HG02571 (cell line): ENCODE measurements at regions not wholly inside any gene's neighbourhood (a gene's known extent, or its start where the extent isn't known, plus 50 kb on each side); places are given as distances from the start of the nearest gene placed in this dataset.

Source experiments
- ATAC-seq: cut with Tn5 transposase; IDR thresholded peaks from one replicate; pipeline ENCODE4 v1.9.1; 2021; ENCODE audit warnings: mild to moderate bottlenecking, moderate library complexity; ENCODE audit not compliant: unreplicated experiment

- ATAC-seq = no peak
Observed at GRCh38 chr10:6660460-6660859, 80.4 kb upstream of the PRKCQ start.

DNA sequence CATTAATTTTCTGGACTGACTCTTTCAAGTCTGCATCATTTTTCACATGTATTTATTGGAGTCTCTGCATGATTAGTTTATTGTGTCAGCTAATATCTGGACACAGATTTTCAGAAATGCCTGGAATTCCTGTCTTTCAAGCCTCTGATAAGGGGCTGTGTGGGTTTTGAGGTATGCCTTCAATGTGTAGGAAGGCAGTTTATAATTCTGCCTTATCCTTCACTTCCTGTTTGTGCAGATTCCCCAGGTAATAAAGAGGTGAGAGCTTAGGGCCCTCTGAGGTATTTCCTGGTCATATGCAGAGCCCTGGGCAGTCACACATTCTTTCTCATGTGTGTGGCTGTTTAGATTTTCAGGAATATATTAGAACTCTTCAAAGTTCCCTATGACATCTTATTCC is 79.4 kb upstream of the PRKCQ start:
- ATAC-seq = no peak

DNA sequence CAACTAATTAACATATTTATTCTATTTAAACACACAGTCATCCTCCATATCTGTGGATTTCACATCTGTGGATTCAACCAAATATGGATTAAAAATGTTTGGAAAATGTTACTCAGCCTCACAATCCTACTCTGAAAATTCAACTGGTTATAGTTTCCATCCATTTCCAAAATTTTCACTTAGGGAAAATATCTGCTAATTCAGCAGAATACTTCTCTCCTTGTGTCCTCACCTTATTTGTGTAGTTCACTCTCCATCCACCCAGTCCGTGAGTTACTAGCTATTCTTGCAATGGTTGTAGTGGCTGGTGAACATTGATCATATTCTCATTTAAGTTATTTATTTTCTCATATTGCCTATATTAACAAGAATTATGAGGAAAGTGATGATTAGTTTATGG is 77.6 kb upstream of the PRKCQ start:
- ATAC-seq = no peak

- ATAC-seq = no peak
Observed at GRCh38 chr10:6657196-6657595, 77.1 kb upstream of the PRKCQ start.

DNA sequence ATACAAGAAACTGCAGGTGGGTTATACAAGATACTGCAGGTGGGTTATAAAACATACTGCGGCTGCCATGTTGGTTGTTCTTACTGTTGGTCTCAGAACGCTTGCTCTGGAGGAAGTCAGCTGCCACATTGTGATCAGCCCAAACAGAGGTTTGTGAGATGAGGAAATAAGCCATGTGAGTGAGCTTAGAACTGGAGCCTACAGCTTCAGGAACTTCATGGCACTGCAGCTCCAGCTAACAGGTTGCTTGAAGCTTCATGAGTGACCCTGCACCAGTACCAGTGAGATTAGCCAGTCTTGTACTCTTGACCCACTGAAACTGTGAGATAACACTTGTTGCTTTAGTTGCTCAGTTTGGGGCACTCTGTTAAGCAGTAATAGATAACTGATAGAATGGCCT is 74.5 kb upstream of the PRKCQ start:
- no peak for ATAC-seq

GRCh38 chr10:6650586-6650985 is 70.5 kb upstream of the PRKCQ start:
- ATAC-seq = no peak

DNA sequence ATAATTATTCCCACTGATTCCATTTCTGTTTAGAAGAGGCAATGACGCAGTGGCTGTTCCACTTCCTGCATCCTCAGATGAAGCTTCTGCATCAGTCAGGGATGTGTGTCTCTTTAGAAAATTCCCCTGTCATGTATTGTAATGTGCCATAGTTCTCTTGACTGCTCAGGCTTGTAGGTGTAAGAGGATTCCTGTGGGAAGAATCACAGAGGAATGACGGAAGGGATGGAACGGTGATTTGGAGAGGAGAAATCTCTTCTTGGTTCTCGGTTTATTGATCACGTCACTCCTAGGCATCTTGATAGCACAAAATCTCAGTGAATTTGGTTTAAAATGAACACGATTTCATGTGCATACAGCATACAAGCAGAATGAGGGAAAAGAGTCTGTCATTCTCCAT is 69.8 kb upstream of the PRKCQ start:
- no peak for ATAC-seq

GRCh38 chr10:6648894-6649720 is 69.0 kb upstream of the PRKCQ start:
- ATAC-seq = no peak

DNA sequence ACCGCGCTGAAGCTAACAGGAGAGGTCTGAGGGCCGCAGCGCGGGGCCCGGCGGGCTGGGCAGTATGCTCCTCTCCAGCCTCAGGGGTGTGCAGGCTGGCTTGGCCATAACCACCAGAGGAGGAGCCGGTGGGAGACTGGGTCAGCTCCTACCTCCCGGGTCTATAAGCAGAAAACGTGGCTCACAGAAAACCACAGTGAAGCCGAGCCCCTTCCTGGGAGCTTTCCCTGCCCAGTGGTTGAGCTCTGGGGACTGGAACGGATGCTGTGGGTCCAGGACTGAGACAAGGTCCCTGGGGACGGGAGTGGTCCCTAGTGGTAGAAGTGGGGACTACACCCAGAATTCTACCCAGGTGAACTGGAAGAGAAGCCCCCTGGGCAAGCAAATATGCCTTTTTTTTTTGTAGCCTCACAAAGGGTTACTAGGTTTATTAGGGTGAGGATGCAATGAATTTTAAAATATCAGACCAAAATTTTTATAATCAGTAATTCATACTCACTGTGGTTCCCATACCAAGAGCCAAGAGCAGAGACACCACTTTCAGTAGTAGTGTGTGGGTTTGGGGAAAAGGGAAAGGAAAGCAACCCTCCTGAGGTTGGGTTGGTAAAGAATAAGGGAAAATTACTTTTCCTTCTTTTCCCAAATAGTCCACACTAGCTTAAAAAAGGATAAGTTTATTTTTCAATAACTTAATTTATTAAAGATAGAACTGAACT is 67.9 kb upstream of the PRKCQ start:
- ATAC-seq = no peak

GRCh38 chr10:6643962-6644361 is 63.9 kb upstream of the PRKCQ start:
- no peak for ATAC-seq

DNA sequence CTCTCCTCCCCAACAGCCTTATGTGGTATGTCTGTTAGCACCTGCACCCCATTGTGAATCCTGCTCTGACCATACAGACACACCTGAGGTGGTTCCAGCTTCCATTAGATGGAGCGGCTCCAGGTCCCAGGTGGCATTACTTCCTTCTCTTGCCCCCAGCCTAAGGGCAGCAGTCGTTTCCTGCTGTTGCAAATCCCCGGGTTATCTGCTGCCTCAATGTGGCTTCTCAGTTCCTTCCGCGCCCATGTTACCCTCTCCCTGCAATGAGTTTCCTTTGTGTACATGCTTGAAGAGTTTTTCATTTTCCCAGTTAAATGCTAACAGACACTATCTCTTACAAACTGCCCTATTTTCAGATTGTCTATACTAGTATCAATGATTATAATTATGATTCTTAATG is 62.8 kb upstream of the PRKCQ start:
- no peak for ATAC-seq

- no peak for ATAC-seq
Observed at GRCh38 chr10:6640433-6641040, 60.5 kb upstream of the PRKCQ start.

GRCh38 chr10:6637053-6637452 is 57.0 kb upstream of the PRKCQ start:
- no peak for ATAC-seq

DNA sequence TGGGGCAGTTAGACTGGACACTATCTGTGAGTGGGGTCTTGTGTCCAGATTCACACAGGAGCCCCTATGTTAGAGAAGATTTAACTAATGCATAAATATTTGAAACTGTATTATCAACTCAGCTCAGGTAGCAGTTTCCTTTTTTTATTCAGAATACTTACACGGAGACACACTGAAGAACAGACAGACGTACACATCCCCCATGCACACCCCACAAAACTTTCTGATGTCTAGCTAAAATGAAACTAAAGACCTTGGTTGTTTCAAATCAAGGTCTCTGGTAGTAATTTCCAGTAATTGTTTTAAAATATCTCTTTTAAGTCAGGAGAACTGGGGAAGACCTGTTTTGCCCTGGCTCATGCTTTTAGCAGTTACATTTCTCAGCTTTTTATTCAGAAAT is 55.7 kb upstream of the PRKCQ start:
- ATAC-seq = no peak
